PC-3 (cell line): ENCODE measurements at regions not wholly inside any gene's neighbourhood (a gene's known extent, or its start where the extent isn't known, plus 50 kb on each side); places are given as distances from the start of the nearest gene placed in this dataset.

Experiments used
- ATAC-seq: fragments of 200-7000 bp; cut with Tn5 transposase; 2 replicates; pipeline ENCODE4 v1.9.1; 2020; ENCODE audit warnings: mild to moderate bottlenecking, moderate library complexity
- BruUV-seq: library from RNA; stranded (reverse); fragments of 400-500 nt; replicated peaks from 2 replicates; lab custom pipeline; 2021; lab: Mats Ljungman, UMichigan
- CTCF ChIA-PET: fragments of 300-600 bp; sonication (Branson Sonifier 250); formaldehyde crosslinking; loops from one replicate; lab custom pipeline; 2022; ENCODE audit warnings: antibody characterized with exemption; lab: Charles Lee
- POLR2A ChIA-PET: fragments of 300-600 bp; sonication (Branson Sonifier 250); formaldehyde crosslinking; loops from one replicate; lab custom pipeline; 2022; ENCODE audit warnings: antibody characterized with exemption; ENCODE audit not compliant: unreplicated experiment; lab: Charles Lee
- DNase-seq: peaks from one replicate; pipeline ENCODE4 v3.0.0-alpha.2; 2015
- H2AFZ ChIP-seq: fragments of 300-600 bp; sonication (generic); 2 replicates; pipeline ENCODE4 v1.6.0; 2016; ENCODE audit warnings: antibody characterized with exemption, low read length
- H3F3A ChIP-seq: fragments of 300-600 bp; sonication (generic); one replicate; pipeline ENCODE4 v1.6.0; 2017; ENCODE audit warnings: antibody characterized with exemption, low read length, control low read depth, mild to moderate bottlenecking; ENCODE audit not compliant: unreplicated experiment
- H3K27ac ChIP-seq: fragments of 300-600 bp; sonication (generic); 2 replicates; pipeline ENCODE4 v1.5.1; 2016; ENCODE audit warnings: mild to moderate bottlenecking, low read length
- H3K27me3 ChIP-seq: fragments of 300-600 bp; sonication (generic); 2 replicates; pipeline ENCODE4 v1.6.1; 2016; ENCODE audit warnings: low read length, mixed read lengths
- H3K36me3 ChIP-seq: fragments of 300-600 bp; sonication (generic); 2 replicates; pipeline ENCODE4 v1.6.1; 2016; ENCODE audit warnings: low read depth, mixed run types, low read length, mixed read lengths
- H3K4me1 ChIP-seq: fragments of 300-600 bp; sonication (generic); 2 replicates; pipeline ENCODE4 v1.5.1; 2016; ENCODE audit warnings: low read length; ENCODE audit not compliant: insufficient read depth
- H3K4me2 ChIP-seq: fragments of 300-600 bp; sonication (generic); 2 replicates; pipeline ENCODE4 v1.6.0; 2016; ENCODE audit warnings: low read length
- H3K4me3 ChIP-seq: fragments of 300-600 bp; sonication (generic); 2 replicates; pipeline ENCODE4 v1.5.1; 2016; ENCODE audit warnings: mild to moderate bottlenecking, low read length, mixed read lengths
- H3K79me2 ChIP-seq: fragments of 300-600 bp; sonication (generic); 2 replicates; pipeline ENCODE4 v1.6.1; 2017; ENCODE audit warnings: low read length, mixed read lengths
- H3K9ac ChIP-seq: fragments of 300-600 bp; sonication (generic); 2 replicates; pipeline ENCODE4 v1.6.0; 2016; ENCODE audit warnings: mild to moderate bottlenecking, low read length
- H3K9me2 ChIP-seq: fragments of 300-600 bp; sonication (generic); replicated peaks from 2 replicates; pipeline ENCODE4 v1.6.1; 2016; ENCODE audit warnings: mixed run types, low read length, mixed read lengths
- H3K9me3 ChIP-seq: fragments of 300-600 bp; sonication (generic); 2 replicates; pipeline ENCODE4 v1.6.1; 2016; ENCODE audit warnings: low read length, mixed read lengths
- H4K20me1 ChIP-seq: fragments of 300-600 bp; sonication (generic); 2 replicates; pipeline ENCODE4 v1.6.1; 2016; ENCODE audit warnings: low read length, mixed read lengths
- EZH2 ChIP-seq: fragments of 300-600 bp; sonication (generic); IDR thresholded peaks from one replicate; pipeline ENCODE4 v1.6.1; 2017; ENCODE audit warnings: antibody characterized with exemption, mild to moderate bottlenecking, low read length; ENCODE audit not compliant: unreplicated experiment
- EZH2phosphoT487 ChIP-seq: fragments of 300-600 bp; sonication (generic); IDR thresholded peaks from 2 replicates; pipeline ENCODE4 v1.6.1; 2018; ENCODE audit warnings: mild to moderate bottlenecking, antibody characterized with exemption, low read length, borderline replicate concordance
- intact Hi-C: fragments of 100-400 bp; cut with micrococcal nuclease; formaldehyde crosslinking; loops from 2 replicates; pipeline ENCODE4 v1.9.0; 2023
- TF ChIP-seq, protein P1 (sequence below): fragments of 300-600 bp; sonication (generic); conservative IDR thresholded peaks from 2 replicates; pipeline ENCODE4 v1.5.1; 2017; ENCODE audit warnings: antibody characterized with exemption, low read depth, mild to moderate bottlenecking, low read length

DNA sequence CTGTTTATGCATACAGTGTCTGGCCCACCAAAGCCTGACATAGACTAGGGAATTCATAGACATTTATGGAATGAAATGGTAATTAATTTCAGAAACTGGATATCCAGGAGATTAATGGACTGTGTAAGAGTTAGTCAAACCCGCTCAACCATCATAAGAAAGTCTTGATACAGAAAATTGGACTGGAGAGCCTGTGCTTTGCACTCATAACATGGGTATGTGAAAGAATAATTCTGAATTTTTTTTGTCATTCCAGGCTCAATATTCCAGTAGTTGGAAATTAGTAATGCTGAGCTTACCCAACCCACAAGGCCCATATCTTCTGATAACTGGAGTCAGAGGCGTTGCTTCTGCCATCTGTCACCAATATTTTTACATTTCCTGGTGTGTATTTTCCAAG is 799.7 kb upstream of the IGFBP3 start:
- ChIA-PET CTCF (no interaction called here), POLR2A (no interaction called here)
- BruUV-seq: no TSS peak
- ATAC-seq (no peak), DNase-seq (no peak)
- Histone ChIP-seq H3K27ac (no peak overlapping the region), H4K20me1 (no peaks in the 10 kb centered on the region), H3K4me3 (no peak overlapping the region), H3K9me2 (no peaks in the 10 kb centered on the region), H3K9me3 (no peaks in the 10 kb centered on the region), H3K9ac (no peak overlapping the region), H2AFZ (no peak overlapping the region), H3K4me2 (no peak overlapping the region), H3K36me3 (no peaks in the 10 kb centered on the region), H3F3A (no peaks in the 10 kb centered on the region), H3K79me2 (no peaks in the 10 kb centered on the region), H3K4me1 (peaks cover 3% of the 10 kb centered on the region; the same call in 1 of the 2 replicates), H3K27me3 (no peaks in the 10 kb centered on the region)
- TF ChIP-seq, protein P1, sequence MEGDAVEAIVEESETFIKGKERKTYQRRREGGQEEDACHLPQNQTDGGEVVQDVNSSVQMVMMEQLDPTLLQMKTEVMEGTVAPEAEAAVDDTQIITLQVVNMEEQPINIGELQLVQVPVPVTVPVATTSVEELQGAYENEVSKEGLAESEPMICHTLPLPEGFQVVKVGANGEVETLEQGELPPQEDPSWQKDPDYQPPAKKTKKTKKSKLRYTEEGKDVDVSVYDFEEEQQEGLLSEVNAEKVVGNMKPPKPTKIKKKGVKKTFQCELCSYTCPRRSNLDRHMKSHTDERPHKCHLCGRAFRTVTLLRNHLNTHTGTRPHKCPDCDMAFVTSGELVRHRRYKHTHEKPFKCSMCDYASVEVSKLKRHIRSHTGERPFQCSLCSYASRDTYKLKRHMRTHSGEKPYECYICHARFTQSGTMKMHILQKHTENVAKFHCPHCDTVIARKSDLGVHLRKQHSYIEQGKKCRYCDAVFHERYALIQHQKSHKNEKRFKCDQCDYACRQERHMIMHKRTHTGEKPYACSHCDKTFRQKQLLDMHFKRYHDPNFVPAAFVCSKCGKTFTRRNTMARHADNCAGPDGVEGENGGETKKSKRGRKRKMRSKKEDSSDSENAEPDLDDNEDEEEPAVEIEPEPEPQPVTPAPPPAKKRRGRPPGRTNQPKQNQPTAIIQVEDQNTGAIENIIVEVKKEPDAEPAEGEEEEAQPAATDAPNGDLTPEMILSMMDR: no peak
- no peak for TF ChIP-seq EZH2phosphoT487
- intact Hi-C loops: no loop called here

DNA sequence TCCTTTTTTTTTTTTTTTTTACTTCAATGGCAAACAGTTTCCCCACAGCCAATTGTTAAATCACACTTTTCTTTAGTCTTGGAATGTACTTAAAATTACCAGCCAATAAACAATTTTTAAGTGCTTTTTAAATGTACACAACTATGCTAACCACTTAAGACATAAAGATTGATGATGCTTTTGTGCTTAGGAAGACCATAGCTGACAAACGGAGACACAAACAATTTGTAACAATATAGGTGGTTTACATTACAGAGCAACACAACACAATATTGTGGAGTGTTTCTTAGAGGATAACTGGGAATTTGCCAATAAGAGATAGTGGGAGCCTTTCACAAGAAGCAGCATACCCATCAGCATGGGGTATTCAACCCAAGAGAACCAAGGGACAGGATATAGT is 798.5 kb upstream of the IGFBP3 start:
- Histone ChIP-seq H3K4me2 (no peak overlapping the region), H3F3A (no peaks in the 10 kb centered on the region), H3K9me3 (no peaks in the 10 kb centered on the region), H3K36me3 (no peaks in the 10 kb centered on the region), H4K20me1 (no peaks in the 10 kb centered on the region), H3K27me3 (no peaks in the 10 kb centered on the region), H3K4me3 (no peak overlapping the region), H3K9ac (no peak overlapping the region), H2AFZ (no peak overlapping the region), H3K4me1 (no peaks in the 10 kb centered on the region), H3K9me2 (no peaks in the 10 kb centered on the region), H3K79me2 (no peaks in the 10 kb centered on the region), H3K27ac (no peak overlapping the region)
- ATAC-seq (no peak), DNase-seq (no peak)
- no peak for TF ChIP-seq EZH2phosphoT487
- TF ChIP-seq, protein P1: no peak
- TF ChIP-seq EZH2: no peak
- intact Hi-C loops: no loop called here
- ChIA-PET CTCF (no interaction called here), POLR2A (no interaction called here)
- no TSS peak for BruUV-seq

DNA sequence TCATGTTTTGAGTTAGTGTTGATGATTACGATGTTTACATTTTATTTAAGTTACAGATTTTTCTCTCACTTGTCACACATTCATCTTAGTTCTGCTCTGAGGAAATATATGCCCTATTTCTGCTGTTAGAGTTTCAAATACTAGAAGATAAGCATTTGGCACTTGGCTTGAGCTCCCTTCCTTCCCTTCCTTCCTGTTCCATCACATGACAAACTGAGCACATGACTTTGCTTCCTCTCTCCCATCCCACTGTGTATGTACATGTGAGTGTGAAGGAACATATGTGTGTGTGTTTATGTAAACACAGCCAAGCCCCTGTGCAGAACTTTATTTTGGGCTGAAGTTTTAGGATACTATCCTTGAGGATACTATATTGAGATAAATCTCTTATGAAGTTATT is 795.9 kb upstream of the IGFBP3 start:
- no peaks in the 10 kb centered on the region for H4K20me1 ChIP-seq
- no peak overlapping the region for H3K4me2 ChIP-seq
- no peak overlapping the region for H3K9ac ChIP-seq
- TF ChIP-seq EZH2: no peak
- TF ChIP-seq, protein P1: no peak
- TF ChIP-seq EZH2phosphoT487: no peak
- CTCF ChIA-PET: no interaction called here
- no peak overlapping the region for H3K4me3 ChIP-seq
- no peaks in the 10 kb centered on the region for H3K27me3 ChIP-seq
- H3K9me2 ChIP-seq: no peaks in the 10 kb centered on the region
- H3K79me2 ChIP-seq: no peaks in the 10 kb centered on the region
- DNase-seq (no peak), ATAC-seq (no peak)
- H3K27ac ChIP-seq: no peak overlapping the region
- H3K36me3 ChIP-seq: no peaks in the 10 kb centered on the region
- H2AFZ ChIP-seq: no peak overlapping the region
- no peaks in the 10 kb centered on the region for H3K9me3 ChIP-seq
- POLR2A ChIA-PET: no interaction called here
- H3F3A ChIP-seq: no peaks in the 10 kb centered on the region
- intact Hi-C loops: no loop called here
- no TSS peak for BruUV-seq
- no peaks in the 10 kb centered on the region for H3K4me1 ChIP-seq
